DND-41 (cell line): ENCODE measurements at regions not wholly inside any gene's neighbourhood (a gene's known extent, or its start where the extent isn't known, plus 50 kb on each side); places are given as distances from the start of the nearest gene placed in this dataset.

ENCODE experiments used
- ATAC-seq: fragments of 200-7000 bp; cut with Tn5 transposase; 3 replicates; pipeline ENCODE4 v1.9.1; 2021; ENCODE audit warnings: low read depth; ENCODE audit not compliant: insufficient read depth
- DNase-seq: peaks from one replicate; pipeline ENCODE4 v3.0.0-alpha.2; 2020
- H2AFZ ChIP-seq: 2 replicates; pipeline ENCODE4 v1.6.0; 2012; ENCODE audit warnings: low read depth, low read length
- H3K27ac ChIP-seq: 2 replicates; pipeline ENCODE4 v1.5.1; 2012; ENCODE audit warnings: low read length, inconsistent platforms
- H3K27me3 ChIP-seq: fragments of 200-600 bp; sonication (generic); 2 replicates; pipeline ENCODE4 v1.6.0; 2012; ENCODE audit warnings: low read length, mild to moderate bottlenecking, inconsistent platforms; ENCODE audit not compliant: insufficient read depth, poor library complexity
- H3K36me3 ChIP-seq: 2 replicates; pipeline ENCODE4 v1.5.1; 2012; ENCODE audit warnings: low read length, inconsistent platforms; ENCODE audit not compliant: insufficient read depth
- H3K4me1 ChIP-seq: 2 replicates; pipeline ENCODE4 v1.5.1; 2012; ENCODE audit warnings: mild to moderate bottlenecking, low read length; ENCODE audit not compliant: insufficient read depth
- H3K4me2 ChIP-seq: 2 replicates; pipeline ENCODE4 v1.6.0; 2012; ENCODE audit warnings: mild to moderate bottlenecking, moderate library complexity, low read length, inconsistent platforms; ENCODE audit not compliant: insufficient read depth
- H3K4me3 ChIP-seq, 2 experiments: fragments of 200-600 bp in 1 of 2; shearing (Covaris generic) in 1 of 2; 2 replicates each; pipeline ENCODE4 v1.5.1; 2012 to 2016; ENCODE audit warnings: inconsistent platforms in 2 of 2, low read length in 2 of 2, mild to moderate bottlenecking in 2 of 2, low read depth in 1 of 2, moderate library complexity in 1 of 2
- H3K79me2 ChIP-seq: 2 replicates; pipeline ENCODE4 v1.6.0; 2012; ENCODE audit warnings: low read length, inconsistent platforms; ENCODE audit not compliant: insufficient read depth
- H3K9ac ChIP-seq: 2 replicates; pipeline ENCODE4 v1.6.0; 2012; ENCODE audit warnings: low read depth, mild to moderate bottlenecking, inconsistent platforms, low read length, moderate library complexity
- H3K9me3 ChIP-seq: 2 replicates; pipeline ENCODE4 v1.5.1; 2012; ENCODE audit warnings: low read length, moderate library complexity, mild to moderate bottlenecking, inconsistent platforms; ENCODE audit not compliant: insufficient read depth, severe bottlenecking
- H4K20me1 ChIP-seq: 2 replicates; pipeline ENCODE4 v1.6.0; 2012; ENCODE audit warnings: low read length; ENCODE audit not compliant: insufficient read depth
- CTCF ChIP-seq: IDR thresholded peaks from 2 replicates; pipeline ENCODE4 v1.5.1; 2012; ENCODE audit warnings: borderline replicate concordance, low read length, moderate library complexity, mild to moderate bottlenecking; ENCODE audit not compliant: poor library complexity, severe bottlenecking; ENCODE audit errors: extremely low read depth
- EZH2 ChIP-seq: IDR thresholded peaks from 3 replicates; pipeline ENCODE4 v1.6.1; 2012; ENCODE audit warnings: borderline replicate concordance, low read depth, mild to moderate bottlenecking, moderate library complexity, low read length, inconsistent platforms; ENCODE audit not compliant: severe bottlenecking

DNA sequence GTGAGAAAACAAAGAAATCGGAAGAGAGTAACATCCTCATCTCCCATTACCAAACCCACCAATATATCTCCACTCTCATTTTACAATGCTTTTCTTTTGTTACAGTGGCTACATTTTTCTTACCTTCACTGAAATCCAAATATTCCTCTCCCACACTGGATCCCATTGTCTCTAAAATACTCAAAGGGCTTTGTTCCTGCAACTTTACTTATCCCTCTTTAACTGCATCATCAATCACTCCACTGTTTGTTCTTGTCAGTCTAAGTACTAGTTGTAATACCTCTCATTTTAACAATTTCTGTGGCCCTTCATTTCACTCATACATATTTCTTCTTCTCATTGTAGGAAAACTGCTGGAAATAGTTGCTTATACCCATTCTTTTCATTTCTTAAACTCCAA lies 464.2 kb upstream of the PIK3C3 start:
- TF ChIP-seq EZH2 (no peak), CTCF (no peak)
- no peaks in the 10 kb centered on the region for H4K20me1 ChIP-seq

GRCh38 chr18:41486575-41486974 lies 468.5 kb upstream of the PIK3C3 start:
- Histone ChIP-seq H3K9me3 (no peaks in the 10 kb centered on the region), H4K20me1 (no peaks in the 10 kb centered on the region), H3K4me3 (no peak overlapping the region), H3K36me3 (no peaks in the 10 kb centered on the region), H3K27ac (no peak overlapping the region), H3K9ac (no peak overlapping the region), H3K79me2 (no peaks in the 10 kb centered on the region), H3K27me3 (no peaks in the 10 kb centered on the region), H3K4me2 (no peak overlapping the region), H2AFZ (no peak overlapping the region), H3K4me1 (no peaks in the 10 kb centered on the region)
- TF ChIP-seq EZH2, result no peak
- no peak for TF ChIP-seq CTCF
- no peak for ATAC-seq
- no peak for DNase-seq

More for the DNA sequence above, 464.2 kb upstream of the PIK3C3 start:
- Histone ChIP-seq H3K4me1 (no peaks in the 10 kb centered on the region), H3K27ac (no peak overlapping the region), H2AFZ (no peak overlapping the region), H3K36me3 (no peaks in the 10 kb centered on the region), H3K4me2 (no peak overlapping the region), H3K9ac (no peak overlapping the region), H3K79me2 (no peaks in the 10 kb centered on the region), H3K4me3 (no peak overlapping the region), H3K27me3 (no peaks in the 10 kb centered on the region), H3K9me3 (no peaks in the 10 kb centered on the region)
- DNase-seq, result no peak
- ATAC-seq, result no peak

DNA sequence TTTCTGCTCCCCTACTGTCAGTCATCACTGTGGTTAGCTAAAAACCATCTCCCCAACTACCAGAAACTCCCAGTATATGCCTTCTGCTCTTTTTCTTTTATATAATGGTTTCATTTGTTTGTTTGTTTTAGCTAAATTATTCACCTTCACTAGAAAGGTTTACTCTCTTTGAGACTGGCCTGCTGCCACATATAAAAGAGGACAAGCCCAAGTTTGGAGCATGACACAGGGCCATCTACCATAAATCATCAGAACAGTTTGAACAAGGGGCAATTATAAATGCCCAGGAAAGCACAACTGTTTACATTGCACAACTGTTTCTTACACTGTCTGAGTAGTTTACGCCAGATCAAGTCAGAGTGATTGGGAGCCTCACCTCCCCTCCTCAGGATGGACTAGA lies 471.0 kb upstream of the PIK3C3 start:
- Histone ChIP-seq H3K4me2 (no peak overlapping the region), H3K4me3 (no peak overlapping the region), H3K9me3 (no peaks in the 10 kb centered on the region), H3K27me3 (no peaks in the 10 kb centered on the region), H2AFZ (no peak overlapping the region), H3K36me3 (no peaks in the 10 kb centered on the region), H3K79me2 (no peaks in the 10 kb centered on the region), H3K4me1 (no peaks in the 10 kb centered on the region), H3K27ac (no peak overlapping the region), H4K20me1 (no peaks in the 10 kb centered on the region), H3K9ac (no peak overlapping the region)
- no peak for ATAC-seq
- no peak for DNase-seq
- no peak for TF ChIP-seq EZH2
- TF ChIP-seq CTCF, result no peak

DNA sequence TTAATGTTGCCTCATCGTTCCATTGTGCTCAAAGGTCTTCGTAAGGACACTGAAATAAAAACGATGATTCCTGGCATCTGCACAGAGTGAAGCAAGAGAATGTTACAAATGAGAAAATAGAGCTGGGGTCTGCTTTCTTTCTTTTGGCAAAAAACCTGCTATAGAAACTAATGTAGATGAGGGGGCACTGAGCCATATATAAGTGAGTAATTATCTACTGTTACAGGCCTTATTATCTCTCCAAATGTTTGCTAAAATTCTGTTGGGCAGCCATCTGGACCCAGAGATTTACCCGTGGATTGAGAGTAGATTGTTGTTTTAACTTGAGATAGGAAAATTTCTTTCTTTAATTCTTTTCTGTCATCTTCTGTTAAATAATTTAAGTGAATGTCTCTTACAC lies 472.5 kb upstream of the PIK3C3 start:
- Histone ChIP-seq H3K9ac (no peak overlapping the region), H2AFZ (no peak overlapping the region), H4K20me1 (no peaks in the 10 kb centered on the region), H3K36me3 (no peaks in the 10 kb centered on the region), H3K27me3 (no peaks in the 10 kb centered on the region), H3K9me3 (no peaks in the 10 kb centered on the region), H3K4me2 (no peak overlapping the region), H3K4me1 (no peaks in the 10 kb centered on the region), H3K79me2 (no peaks in the 10 kb centered on the region), H3K4me3 (no peak overlapping the region), H3K27ac (no peak overlapping the region)
- DNase-seq (no peak), ATAC-seq (no peak)
- TF ChIP-seq CTCF (no peak), EZH2 (no peak)
